Right lobe of liver (tissue), 6 donors: ENCODE measurements at regions not wholly inside any gene's neighbourhood (a gene's known extent, or its start where the extent isn't known, plus 50 kb on each side); places are given as distances from the start of the nearest gene placed in this dataset.

ENCODE experiments used
- ATAC-seq, 4 donors: fragments of 200-7000 bp; cut with Tn5 transposase; one replicate each; pipeline ENCODE4 v1.9.1; 2020; ENCODE audit warnings: mild to moderate bottlenecking in 4 of 4, moderate library complexity in 4 of 4
- DNase-seq, 3 donors: peaks; one replicate each; pipeline ENCODE4 v3.0.0-alpha.2; 2020
- H3K27ac ChIP-seq, 3 donors: fragments of 200-600 bp; one replicate each; pipeline ENCODE4 v1.8.0; 2022
- H3K27me3 ChIP-seq, 2 donors: fragments of 200-600 bp; one replicate each; pipeline ENCODE4 v1.8.0; 2022
- H3K36me3 ChIP-seq, 4 donors: fragments of 200-600 bp; sonication (generic) in 1 of 4; one replicate each; pipeline versions ENCODE4 v1.5.1 to v1.8.0; 2017 to 2022; ENCODE audit warnings: control low read depth in 1 of 4
- H3K4me1 ChIP-seq, 4 donors: fragments of 200-600 bp; sonication (generic) in 1 of 4; one replicate each; pipeline versions ENCODE4 v1.5.1 to v1.8.0; 2017 to 2022; ENCODE audit warnings: control low read depth in 1 of 4
- H3K4me3 ChIP-seq, 3 donors: fragments of 200-600 bp; one replicate each; pipeline ENCODE4 v1.8.0; 2022
- H3K9me3 ChIP-seq, 4 donors: fragments of 200-600 bp; sonication (generic) in 1 of 4; one replicate each; pipeline versions ENCODE4 v1.5.1 to v1.8.0; 2017 to 2022; ENCODE audit warnings: control low read depth in 1 of 4
- CTCF ChIP-seq, 4 donors: fragments of 200-600 bp in 3 of 4; fragments of 450-650 bp in 1 of 4; IDR thresholded peaks; one replicate each; pipeline versions ENCODE4 v1.5.1 to v1.8.0; 2016 to 2022; ENCODE audit warnings: antibody characterized with exemption in 4 of 4, mild to moderate bottlenecking in 2 of 4
- POLR2A ChIP-seq: fragments of 450-650 bp; IDR thresholded peaks from one replicate; pipeline ENCODE4 v1.6.1; 2017; ENCODE audit warnings: antibody characterized with exemption, mild to moderate bottlenecking
- WGBS: methylation state at CpG from one replicate; pipeline ENCODE4 v1.1.6; 2018; ENCODE audit warnings: low coverage, low lambda C conversion rate; ENCODE audit not compliant: insufficient coverage; ENCODE audit errors: missing lambda C conversion rate; 5-methylcytosine and 5-hydroxymethylcytosine counted together
- intact Hi-C, 2 donors: fragments of 100-400 bp; cut with DNase I; formaldehyde crosslinking; loops; one replicate each; pipeline versions ENCODE4 v1.11.2 to v1.14.1; 2022
- donor health status: DM: no; HTN: yes; CAD: no.
- donor health status: DM: no; HTN: no; CAD: no.
- donor health status: DM: no; HTN: no; CAD: no.
- donor health status: DM: no; HTN: yes; CAD: no.
- donor health status: DM: no; HTN: yes; CAD: no.

GRCh38 chr3:87046241-87046640 lies 55.3 kb upstream of the VGLL3 start:
- Histone ChIP-seq H3K9me3 (no peaks in the 10 kb centered on the region), H3K27ac (no peak overlapping the region), H3K27me3 (no peaks in the 10 kb centered on the region), H3K4me1 (no peaks in the 10 kb centered on the region), H3K4me3 (no peak overlapping the region), H3K36me3 (no peaks in the 10 kb centered on the region)
- WGBS, result 82% methylated on average over 4 of the region's 4 CpGs
- intact Hi-C loops, result no loop called here
- ATAC-seq, result no peak
- TF ChIP-seq POLR2A (no peak), CTCF (IDR thresholded peaks at IDR 0.05) (no peak)
- DNase-seq, result no peak

DNA sequence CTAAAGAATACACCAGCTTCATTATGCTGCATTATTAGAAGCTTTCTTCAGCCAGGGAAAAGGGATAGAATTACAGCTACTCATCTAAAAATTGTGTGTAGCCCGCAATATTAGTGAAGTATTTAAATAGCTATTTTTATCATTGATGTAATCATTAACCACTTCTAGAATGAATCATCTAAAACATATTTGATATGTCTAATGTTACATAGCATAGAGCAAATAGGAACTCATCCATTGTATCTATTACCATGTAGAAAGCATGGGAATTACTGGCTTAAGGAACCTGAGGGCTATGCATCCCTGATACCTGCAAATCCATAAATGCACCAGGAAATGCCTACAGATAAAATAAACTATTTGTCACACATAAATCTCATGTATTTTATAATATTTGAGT lies 54.5 kb upstream of the VGLL3 start:
- TF ChIP-seq CTCF (IDR thresholded peaks at IDR 0.05) (no peak), POLR2A (no peak)
- ATAC-seq (no peak), DNase-seq (no peak)
- intact Hi-C loops, result no loop called here
- Histone ChIP-seq H3K36me3 (no peaks in the 10 kb centered on the region), H3K27ac (no peak overlapping the region), H3K27me3 (no peaks in the 10 kb centered on the region), H3K4me3 (no peak overlapping the region), H3K4me1 (no peaks in the 10 kb centered on the region), H3K9me3 (no peaks in the 10 kb centered on the region)
- 65% methylated on average over 1 of the region's 1 CpG for WGBS

GRCh38 chr3:87044846-87045245 lies 53.9 kb upstream of the VGLL3 start:
- WGBS, result 63% methylated on average over 2 of the region's 2 CpGs
- intact Hi-C loops, result no loop called here

DNA sequence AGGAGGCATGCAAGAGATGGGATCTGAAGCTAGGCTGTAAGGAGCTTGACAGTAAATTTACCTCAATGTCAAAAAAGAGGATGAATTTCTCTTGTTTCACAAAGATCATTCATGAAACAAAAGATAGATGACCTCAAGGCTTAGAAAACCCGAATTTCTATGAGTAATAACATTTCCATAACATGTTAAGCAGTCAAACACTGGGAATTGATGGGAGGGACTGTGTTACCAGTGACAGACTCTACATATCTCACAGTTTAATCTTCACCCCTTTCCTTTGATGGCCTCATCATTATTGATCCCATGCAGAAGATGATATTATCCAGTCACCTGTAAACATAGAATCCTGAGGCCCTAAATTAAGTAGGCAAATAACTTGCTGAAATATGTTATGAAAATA lies 53.5 kb upstream of the VGLL3 start:
- no peak for TF ChIP-seq POLR2A
- TF ChIP-seq CTCF (IDR thresholded peaks at IDR 0.05), result no peak
- 25% methylated on average over 1 of the region's 1 CpG for WGBS
- Histone ChIP-seq H3K4me3 (no peak overlapping the region), H3K4me1 (no peaks in the 10 kb centered on the region), H3K27ac (no peak overlapping the region), H3K9me3 (no peaks in the 10 kb centered on the region), H3K27me3 (no peaks in the 10 kb centered on the region), H3K36me3 (no peaks in the 10 kb centered on the region)
- no peak for DNase-seq
- no peak for ATAC-seq
- intact Hi-C loops, result no loop called here

More at GRCh38 chr3:87044846-87045245, 53.9 kb upstream of the VGLL3 start:
- ATAC-seq (no peak), DNase-seq (no peak)
- no peaks in the 10 kb centered on the region for H3K27me3 ChIP-seq
- H3K4me3 ChIP-seq, result no peak overlapping the region
- TF ChIP-seq POLR2A (no peak), CTCF (IDR thresholded peaks at IDR 0.05) (no peak)
- no peaks in the 10 kb centered on the region for H3K4me1 ChIP-seq
- no peak overlapping the region for H3K27ac ChIP-seq
- H3K36me3 ChIP-seq, result no peaks in the 10 kb centered on the region
- H3K9me3 ChIP-seq, result no peaks in the 10 kb centered on the region

DNA sequence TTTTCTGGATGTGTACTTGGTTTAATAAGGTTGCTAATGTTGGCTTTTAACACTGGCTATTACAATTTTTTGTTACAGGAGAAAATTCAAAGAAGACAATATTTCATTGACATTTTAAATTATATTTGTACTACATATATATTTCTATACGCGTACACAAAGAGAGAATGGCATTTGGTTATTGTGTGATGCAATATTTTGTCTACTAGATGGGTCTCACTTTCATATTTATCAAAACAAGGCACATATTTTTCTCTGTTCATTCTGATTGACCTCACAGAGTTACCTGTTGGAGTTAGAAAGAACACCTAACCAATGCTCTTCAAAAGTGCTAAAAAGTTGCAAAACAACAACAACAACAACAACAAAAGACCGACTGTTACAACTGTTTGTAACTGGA lies 50.2 kb upstream of the VGLL3 start:
- no peak overlapping the region for H3K4me3 ChIP-seq
- no peak for ATAC-seq
- no peaks in the 10 kb centered on the region for H3K27me3 ChIP-seq
- intact Hi-C loops, result no loop called here
- TF ChIP-seq CTCF (IDR thresholded peaks at IDR 0.05), result no peak
- TF ChIP-seq POLR2A, result no peak
- no peaks in the 10 kb centered on the region for H3K36me3 ChIP-seq
- H3K27ac ChIP-seq, result no peak overlapping the region
- no peak for DNase-seq
- no peaks in the 10 kb centered on the region for H3K9me3 ChIP-seq
- H3K4me1 ChIP-seq, result no peaks in the 10 kb centered on the region
- WGBS, result 33% methylated on average over 3 of the region's 3 CpGs
